Lower lobe of right lung (tissue), 2 donors: ENCODE measurements at regions not wholly inside any gene's neighbourhood (a gene's known extent, or its start where the extent isn't known, plus 50 kb on each side); places are given as distances from the start of the nearest gene placed in this dataset.

Experiments
- ATAC-seq, 2 donors: fragments of 200-7000 bp; cut with Tn5 transposase; one replicate each; pipeline ENCODE4 v1.9.1; 2020 to 2022; ENCODE audit warnings: mild to moderate bottlenecking in 2 of 2, moderate library complexity in 2 of 2
- DNase-seq: peaks from one replicate; pipeline ENCODE4 v3.0.0-alpha.2; 2020
- H3K27ac ChIP-seq: fragments of 200-600 bp; one replicate; pipeline ENCODE4 v1.8.0; 2022
- H3K27me3 ChIP-seq: fragments of 200-600 bp; one replicate; pipeline ENCODE4 v1.8.0; 2022; ENCODE audit warnings: low read depth
- H3K36me3 ChIP-seq: fragments of 200-600 bp; one replicate; pipeline ENCODE4 v1.8.0; 2022; ENCODE audit warnings: mild to moderate bottlenecking
- H3K4me1 ChIP-seq: fragments of 200-600 bp; one replicate; pipeline ENCODE4 v1.8.0; 2022
- H3K4me3 ChIP-seq: fragments of 200-600 bp; one replicate; pipeline ENCODE4 v1.8.0; 2022; ENCODE audit warnings: mild to moderate bottlenecking
- H3K9me3 ChIP-seq: fragments of 200-600 bp; one replicate; pipeline ENCODE4 v1.8.0; 2022
- CTCF ChIP-seq: fragments of 200-600 bp; IDR thresholded peaks from one replicate; pipeline ENCODE4 v1.8.0; 2022; ENCODE audit warnings: antibody characterized with exemption, mild to moderate bottlenecking
- intact Hi-C: fragments of 100-400 bp; cut with DNase I; formaldehyde crosslinking; loops from one replicate; pipeline ENCODE4 v1.11.0; 2022
- donor health status: DM: no; HTN: yes; CAD: no; lungs with severe emphysema.

DNA sequence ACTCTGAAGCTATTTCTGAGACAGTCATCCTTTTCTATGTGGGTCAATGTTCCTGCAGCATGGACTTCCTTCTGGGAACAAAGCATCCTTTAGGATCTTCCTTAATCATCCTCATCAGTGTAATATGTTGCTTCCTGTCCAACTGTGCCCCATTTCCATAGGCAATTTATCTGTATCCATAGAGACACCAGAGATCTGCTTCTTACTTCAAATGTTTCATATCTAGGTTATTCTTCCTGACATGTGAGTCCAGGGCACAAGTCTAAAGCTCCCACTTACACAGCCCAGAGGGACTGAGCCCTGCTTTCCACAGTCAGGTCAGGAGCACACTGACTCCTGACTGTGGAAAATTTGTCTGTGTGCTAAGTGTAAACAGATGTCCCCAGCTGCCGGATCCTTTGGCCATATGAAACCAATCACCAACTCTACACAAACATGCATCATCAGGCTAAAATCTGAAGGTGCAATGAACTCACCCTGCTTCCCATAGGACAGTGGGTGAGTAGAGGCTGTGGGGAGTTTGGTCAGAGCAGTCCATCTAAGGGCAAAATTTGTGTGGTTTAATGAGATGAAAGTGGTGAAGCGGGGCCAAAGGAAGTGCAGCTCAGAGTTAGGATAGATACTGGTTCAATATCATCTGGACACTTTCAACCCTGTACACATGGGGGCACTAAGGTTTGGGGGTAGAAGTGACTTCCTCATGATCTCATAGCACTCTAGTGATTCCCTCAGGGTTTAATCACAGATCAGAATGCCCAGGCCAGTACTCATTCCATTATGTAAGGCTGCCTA is 85.2 kb upstream of the TNC start:
- peak; percentile 53 to 54 for ATAC-seq

DNA sequence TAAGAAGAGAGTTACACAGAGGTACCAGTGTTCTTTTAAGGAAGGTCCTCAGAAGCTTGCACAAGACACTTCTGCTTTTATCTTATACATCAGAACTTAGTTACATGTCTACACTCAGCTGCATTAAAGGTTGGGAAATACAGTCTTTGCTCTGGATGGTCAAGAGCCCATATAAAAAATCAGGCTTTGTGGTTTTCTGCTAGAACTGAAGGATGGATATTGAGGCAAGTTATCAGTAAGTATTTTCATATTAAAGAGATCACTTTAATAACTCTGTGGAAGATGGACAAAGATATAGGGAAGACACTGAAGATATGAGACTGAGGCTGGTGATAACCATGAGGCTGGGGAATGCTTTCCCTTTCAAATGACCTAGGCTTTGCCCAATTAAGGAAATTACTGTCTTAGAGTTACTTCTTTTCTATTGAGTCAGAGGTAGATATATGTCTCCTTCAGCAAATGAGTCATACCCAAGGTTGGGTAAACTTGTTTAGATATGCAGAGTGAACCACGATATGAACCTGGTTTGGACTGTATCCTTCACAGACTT is 87.0 kb upstream of the TNC start:
- Histone ChIP-seq H3K36me3 (no peaks in the 10 kb centered on the region), H3K4me1 (no peaks in the 10 kb centered on the region), H3K9me3 (no peaks in the 10 kb centered on the region), H3K27me3 (no peaks in the 10 kb centered on the region), H3K27ac (no peak overlapping the region), H3K4me3 (no peak overlapping the region)
- intact Hi-C loops: no loop called here
- TF ChIP-seq CTCF: no peak
- DNase-seq (no peak), ATAC-seq (peak in 1 of 2 donors; percentile 37)

More for the DNA sequence above, 85.2 kb upstream of the TNC start:
- intact Hi-C loops: no loop called here
- Histone ChIP-seq H3K36me3 (no peaks in the 10 kb centered on the region), H3K4me3 (no peak overlapping the region), H3K9me3 (no peaks in the 10 kb centered on the region), H3K27me3 (no peaks in the 10 kb centered on the region), H3K27ac (no peak overlapping the region), H3K4me1 (no peaks in the 10 kb centered on the region)
- DNase-seq: no peak
- TF ChIP-seq CTCF: no peak

DNA sequence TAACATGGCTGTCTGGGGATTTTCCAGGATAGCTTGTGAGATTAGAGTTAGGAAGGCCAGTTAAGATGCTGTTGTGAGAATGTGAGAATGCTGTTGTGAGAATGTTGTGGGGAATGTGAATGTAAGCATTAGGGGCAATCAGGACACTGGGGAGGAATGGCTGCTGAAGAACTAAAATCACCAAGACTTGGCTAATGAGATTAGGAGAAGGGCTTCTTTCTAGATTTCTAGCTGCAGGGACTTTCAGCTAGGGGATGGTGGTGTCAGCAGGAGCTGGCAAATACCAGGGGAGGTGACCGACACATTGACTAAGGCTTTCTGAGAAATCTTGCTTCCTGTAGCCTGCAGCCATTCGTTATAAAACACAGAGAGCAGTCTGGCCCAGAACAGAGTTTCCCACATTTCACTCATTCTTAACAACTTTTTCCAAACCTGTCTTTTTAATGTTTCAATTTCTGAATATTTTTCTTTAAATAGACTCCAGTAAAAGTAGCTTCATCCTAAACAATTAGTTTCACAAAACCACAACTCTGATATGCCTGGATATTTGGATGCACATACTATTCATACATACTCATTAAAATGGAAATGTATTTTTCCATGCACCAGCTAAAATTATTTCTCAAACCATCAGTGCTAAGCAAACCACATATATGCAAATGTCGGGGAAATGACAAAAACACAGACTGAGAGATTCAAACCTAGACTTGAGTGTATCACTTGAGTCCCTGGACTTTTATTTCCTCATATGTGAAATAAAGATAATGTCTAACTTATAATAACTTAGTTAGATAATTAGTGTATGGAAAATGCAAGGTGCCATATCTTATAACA is 89.3 kb upstream of the TNC start:
- intact Hi-C loops: no loop called here
- no peaks in the 10 kb centered on the region for H3K36me3 ChIP-seq
- peaks cover 9% of the 10 kb centered on the region for H3K4me1 ChIP-seq
- no peak overlapping the region for H3K27ac ChIP-seq
- no peaks in the 10 kb centered on the region for H3K9me3 ChIP-seq
- no peak for DNase-seq
- no peak for TF ChIP-seq CTCF
- no peak for ATAC-seq
- no peaks in the 10 kb centered on the region for H3K27me3 ChIP-seq
- no peak overlapping the region for H3K4me3 ChIP-seq

- peaks cover 11% of the 10 kb centered on the region for H3K4me1 ChIP-seq
- TF ChIP-seq CTCF: no peak
- H3K36me3 ChIP-seq: no peaks in the 10 kb centered on the region
- no peaks in the 10 kb centered on the region for H3K27me3 ChIP-seq
- no peak overlapping the region for H3K4me3 ChIP-seq
- intact Hi-C loops: no loop called here
- no peak overlapping the region for H3K27ac ChIP-seq
- no peak for ATAC-seq
- DNase-seq: no peak
- H3K9me3 ChIP-seq: no peaks in the 10 kb centered on the region
Measured at GRCh38 chr9:115208501-115208900, 90.5 kb upstream of the TNC start.

GRCh38 chr9:115209601-115210306 is 91.8 kb upstream of the TNC start:
- H3K4me1 ChIP-seq: peaks cover 16% of the 10 kb centered on the region
- no peak for TF ChIP-seq CTCF
- H3K4me3 ChIP-seq: no peak overlapping the region
- no peaks in the 10 kb centered on the region for H3K27me3 ChIP-seq
- no peak overlapping the region for H3K27ac ChIP-seq
- intact Hi-C loops: no loop called here
- ATAC-seq (no peak), DNase-seq (no peak)
- H3K9me3 ChIP-seq: no peaks in the 10 kb centered on the region
- no peaks in the 10 kb centered on the region for H3K36me3 ChIP-seq
